ENCODE measurements at regions not wholly inside any gene's neighbourhood (a gene's known extent, or its start where the extent isn't known, plus 50 kb on each side); places are given as distances from the start of the nearest gene placed in this dataset.

DNA sequence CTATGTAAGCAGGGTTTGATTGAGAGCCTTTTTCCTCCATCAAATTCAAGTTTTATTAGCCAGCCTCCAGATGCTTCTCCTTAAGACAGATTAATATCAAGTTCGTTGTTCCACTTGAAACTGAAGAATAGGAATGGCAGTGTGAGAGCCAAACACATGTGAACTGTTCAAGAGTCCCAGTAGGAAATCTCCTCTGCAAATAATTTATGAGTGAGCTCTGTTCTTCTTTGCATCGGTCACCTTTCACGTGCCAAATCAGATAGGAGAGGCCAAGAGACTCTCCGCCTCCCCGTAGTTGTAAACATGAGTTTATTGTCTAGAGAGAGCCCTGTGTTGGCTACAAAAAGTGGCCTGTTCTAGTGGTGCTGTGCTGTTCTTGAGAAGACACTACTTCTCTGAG is 372.1 kb upstream of the NR2F2 start:
- TF ChIP-seq, protein P1, sequence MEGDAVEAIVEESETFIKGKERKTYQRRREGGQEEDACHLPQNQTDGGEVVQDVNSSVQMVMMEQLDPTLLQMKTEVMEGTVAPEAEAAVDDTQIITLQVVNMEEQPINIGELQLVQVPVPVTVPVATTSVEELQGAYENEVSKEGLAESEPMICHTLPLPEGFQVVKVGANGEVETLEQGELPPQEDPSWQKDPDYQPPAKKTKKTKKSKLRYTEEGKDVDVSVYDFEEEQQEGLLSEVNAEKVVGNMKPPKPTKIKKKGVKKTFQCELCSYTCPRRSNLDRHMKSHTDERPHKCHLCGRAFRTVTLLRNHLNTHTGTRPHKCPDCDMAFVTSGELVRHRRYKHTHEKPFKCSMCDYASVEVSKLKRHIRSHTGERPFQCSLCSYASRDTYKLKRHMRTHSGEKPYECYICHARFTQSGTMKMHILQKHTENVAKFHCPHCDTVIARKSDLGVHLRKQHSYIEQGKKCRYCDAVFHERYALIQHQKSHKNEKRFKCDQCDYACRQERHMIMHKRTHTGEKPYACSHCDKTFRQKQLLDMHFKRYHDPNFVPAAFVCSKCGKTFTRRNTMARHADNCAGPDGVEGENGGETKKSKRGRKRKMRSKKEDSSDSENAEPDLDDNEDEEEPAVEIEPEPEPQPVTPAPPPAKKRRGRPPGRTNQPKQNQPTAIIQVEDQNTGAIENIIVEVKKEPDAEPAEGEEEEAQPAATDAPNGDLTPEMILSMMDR (IDR thresholded peaks at IDR 0.05; ENCODE audit: borderline replicate concordance, extremely low read depth, low read length, poor library complexity, severe bottlenecking) = no peak
- no peak for TF ChIP-seq EZH2 (IDR thresholded peaks at IDR 0.05; ENCODE audit: borderline replicate concordance, low read depth, low read length, severe bottlenecking)
